ENCODE measurements at regions not wholly inside any gene's neighbourhood (a gene's known extent, or its start where the extent isn't known, plus 50 kb on each side); places are given as distances from the start of the nearest gene placed in this dataset.
A peak's percentile ranks its signal among the peaks of the same experiment; 100 is the strongest.
"Not testable (repeated sequence)": the region's sequence is repeated elsewhere in the genome, so short reads cannot be mapped to it uniquely, and the experiment has no call there.

GRCh38 chr17:31724026-31724425, 135.0 kb downstream of the COPRS start:
- H3K4me3 Mint-ChIP-seq: no peak overlapping the region
- no peak for ATAC-seq (ENCODE audit: poor library complexity)
- POLR2A ChIA-PET: no interaction called here
- CTCF ChIA-PET: no interaction called here
- no peaks in the 10 kb centered on the region for H3K36me3 ChIP-seq (ENCODE audit: insufficient read depth, low read length)
- no peak for DNase-seq
- H3K27me3 Mint-ChIP-seq: no peaks in the 10 kb centered on the region
- H3K27ac Mint-ChIP-seq: no peak overlapping the region
- no peak overlapping the region for H3K27ac ChIP-seq (ENCODE audit: low read depth in 1 of 2, low read length in 2 of 2)
- TF ChIP-seq CTCF (IDR thresholded peaks at IDR 0.05): no peak
- H3K4me1 ChIP-seq (ENCODE audit: insufficient read depth, low read length): no peaks in the 10 kb centered on the region
- H3K4me3 ChIP-seq (ENCODE audit: low read length): no peak overlapping the region
- peaks cover 0 to 3% of the 10 kb centered on the region in 2 experiments for H3K9me3 ChIP-seq (ENCODE audit: control insufficient read depth in 1 of 2, insufficient read depth in 1 of 2, low read length in 2 of 2)
- H3K36me3 Mint-ChIP-seq (ENCODE audit: low read depth): no peaks in the 10 kb centered on the region
- no peaks in the 10 kb centered on the region for H3K9me3 Mint-ChIP-seq
- peaks cover 0 to 6% of the 10 kb centered on the region in 2 experiments for H3K27me3 ChIP-seq (ENCODE audit: control insufficient read depth in 1 of 2, insufficient read depth in 2 of 2, low read length in 2 of 2)
- intact Hi-C loops (cut with DNase I, micrococcal nuclease): no loop called here
- no peaks in the 10 kb centered on the region for H3K4me1 Mint-ChIP-seq (ENCODE audit: low read depth)

GRCh38 chr17:31722251-31723056, 136.6 kb downstream of the COPRS start:
- Histone ChIP-seq H3K27me3 (ENCODE audit: control insufficient read depth in 1 of 2, insufficient read depth in 2 of 2, low read length in 2 of 2) (peaks cover 0 to 6% of the 10 kb centered on the region in 2 experiments), H3K27ac (ENCODE audit: low read depth in 1 of 2, low read length in 2 of 2) (no peak overlapping the region), H3K9me3 (ENCODE audit: control insufficient read depth in 1 of 2, insufficient read depth in 1 of 2, low read length in 2 of 2) (peaks cover 0 to 3% of the 10 kb centered on the region in 2 experiments), H3K4me1 (ENCODE audit: insufficient read depth, low read length) (no peaks in the 10 kb centered on the region), H3K4me3 (ENCODE audit: low read length) (no peak overlapping the region), H3K36me3 (ENCODE audit: insufficient read depth, low read length) (no peaks in the 10 kb centered on the region)
- POLR2A ChIA-PET: no interaction called here
- CTCF ChIA-PET: no interaction called here
- Mint-ChIP-seq H3K4me1 (ENCODE audit: low read depth) (no peaks in the 10 kb centered on the region), H3K4me3 (no peak overlapping the region), H3K27me3 (no peaks in the 10 kb centered on the region), H3K36me3 (ENCODE audit: low read depth) (no peaks in the 10 kb centered on the region), H3K27ac (no peak overlapping the region), H3K9me3 (no peaks in the 10 kb centered on the region)
- intact Hi-C loops (cut with DNase I, micrococcal nuclease): no loop called here
- TF ChIP-seq CTCF (IDR thresholded peaks at IDR 0.05): no peak
- ATAC-seq (ENCODE audit: poor library complexity): no peak
- no peak for DNase-seq

- no peak for TF ChIP-seq CTCF (IDR thresholded peaks at IDR 0.05)
- Histone ChIP-seq H3K27ac (ENCODE audit: low read depth in 1 of 2, low read length in 2 of 2) (no peak overlapping the region), H3K4me3 (ENCODE audit: low read length) (no peak overlapping the region), H3K9me3 (ENCODE audit: control insufficient read depth in 1 of 2, insufficient read depth in 1 of 2, low read length in 2 of 2) (peaks cover 0 to 3% of the 10 kb centered on the region in 2 experiments), H3K36me3 (ENCODE audit: insufficient read depth, low read length) (no peaks in the 10 kb centered on the region), H3K4me1 (ENCODE audit: insufficient read depth, low read length) (no peaks in the 10 kb centered on the region), H3K27me3 (ENCODE audit: control insufficient read depth in 1 of 2, insufficient read depth in 2 of 2, low read length in 2 of 2) (peaks cover 0 to 6% of the 10 kb centered on the region in 2 experiments)
- no peak overlapping the region for H3K27ac Mint-ChIP-seq
- no peak for ATAC-seq (ENCODE audit: poor library complexity)
- intact Hi-C loops (cut with DNase I, micrococcal nuclease): no loop called here
- H3K36me3 Mint-ChIP-seq (ENCODE audit: low read depth): no peaks in the 10 kb centered on the region
- POLR2A ChIA-PET: no interaction called here
- no peak for DNase-seq
- H3K4me1 Mint-ChIP-seq (ENCODE audit: low read depth): no peaks in the 10 kb centered on the region
- no peak overlapping the region for H3K4me3 Mint-ChIP-seq
- H3K27me3 Mint-ChIP-seq: no peaks in the 10 kb centered on the region
- CTCF ChIA-PET: no interaction called here
- H3K9me3 Mint-ChIP-seq: no peaks in the 10 kb centered on the region
Observed at GRCh38 chr17:31721291-31722025, 137.6 kb downstream of the COPRS start.

- H3K4me1 Mint-ChIP-seq (ENCODE audit: low read depth); ATAC-seq (ENCODE audit: poor library complexity); H3K36me3 Mint-ChIP-seq (ENCODE audit: low read depth); H3K9me3 ChIP-seq (ENCODE audit: control insufficient read depth in 1 of 2, insufficient read depth in 1 of 2, low read length in 2 of 2); H3K27me3 Mint-ChIP-seq; H3K4me3 ChIP-seq (ENCODE audit: low read length); H3K36me3 ChIP-seq (ENCODE audit: insufficient read depth, low read length); POLR2A ChIA-PET; intact Hi-C loops (cut with DNase I, micrococcal nuclease); H3K9me3 Mint-ChIP-seq; H3K27ac Mint-ChIP-seq; H3K4me3 Mint-ChIP-seq; H3K27ac ChIP-seq (ENCODE audit: low read depth in 1 of 2, low read length in 2 of 2); CTCF ChIA-PET; H3K4me1 ChIP-seq (ENCODE audit: insufficient read depth, low read length); H3K27me3 ChIP-seq (ENCODE audit: control insufficient read depth in 1 of 2, insufficient read depth in 2 of 2, low read length in 2 of 2): not testable (repeated sequence)
- peak in 2 of 14 experiments; percentile 11 to 29 for DNase-seq
Observed at GRCh38 chr17:31717251-31717650, 141.8 kb downstream of the COPRS start.

All from CD4-positive, alpha-beta T cell (primary cell).